Body of pancreas (tissue), 4 donors: ENCODE measurements at regions not wholly inside any gene's neighbourhood (a gene's known extent, or its start where the extent isn't known, plus 50 kb on each side); places are given as distances from the start of the nearest gene placed in this dataset.

Experiments
- ATAC-seq: fragments of 150-250 bp; one replicate; pipeline ENCODE4 v1.9.1; 2016
- DNase-seq, 4 donors: peaks; one replicate each; pipeline ENCODE4 v3.0.0-alpha.2; 2019
- H3K27ac ChIP-seq, 4 donors: fragments of 200-600 bp; sonication (generic); 1 replicate in 3 of 4; 2 replicates in 1 of 4; pipeline versions ENCODE4 v1.5.1 to v1.6.1; 2016 to 2019; ENCODE audit warnings: mild to moderate bottlenecking in 1 of 4, mixed read lengths in 1 of 4, moderate library complexity in 1 of 4
- H3K27me3 ChIP-seq, 2 donors: fragments of 200-600 bp; sonication (generic); one replicate each; pipeline ENCODE4 v1.6.0; 2016; ENCODE audit warnings: mild to moderate bottlenecking in 1 of 2
- H3K36me3 ChIP-seq, 2 donors: fragments of 200-600 bp; sonication (generic); replicated peaks in 1 of 2; 2 replicates each; pipeline ENCODE4 v1.5.1; 2016; ENCODE audit warnings: low read depth in 2 of 2; ENCODE audit not compliant: insufficient read depth in 1 of 2
- H3K4me1 ChIP-seq: fragments of 200-600 bp; sonication (generic); one replicate; pipeline ENCODE4 v1.6.0; 2016
- H3K4me3 ChIP-seq, 2 donors: fragments of 200-600 bp; sonication (generic); 1 replicate in 1 of 2; 2 replicates in 1 of 2; pipeline ENCODE4 v1.5.1; 2016 to 2019
- H3K9me3 ChIP-seq, 3 donors: fragments of 200-600 bp; sonication (generic); 1 replicate in 2 of 3; 2 replicates in 1 of 3; pipeline ENCODE4 v1.5.1; 2016
- CTCF ChIP-seq, 7 experiments: fragments of 450-650 bp in 4 of 7; fragments of 200-600 bp in 3 of 7; sonication (generic) in 3 of 7; IDR thresholded peaks; one replicate each; pipeline ENCODE4 v1.5.1; 2016 to 2019; ENCODE audit warnings: antibody characterized with exemption in 7 of 7
- POLR2A ChIP-seq, 3 donors: fragments of 450-650 bp; IDR thresholded peaks; one replicate each; pipeline ENCODE4 v1.6.1; 2016; ENCODE audit warnings: antibody characterized with exemption in 3 of 3, mild to moderate bottlenecking in 2 of 3
- WGBS, 2 donors: methylation state at CpG; one replicate each; pipeline ENCODE4 v1.1.5; 2017; 5-methylcytosine and 5-hydroxymethylcytosine counted together
- intact Hi-C: fragments of 100-400 bp; cut with DNase I; formaldehyde crosslinking; loops from one replicate; pipeline ENCODE4 v1.15.1; 2023

- Histone ChIP-seq H3K9me3 (peaks cover 0 to 5% (median 0%) of the 10 kb centered on the region in 3 donors), H3K27ac (peak overlapping the region in 3 of 4 donors; percentile 41 to 48 (median 45)), H3K36me3 (no peaks in the 10 kb centered on the region), H3K4me1 (peaks cover 40% of the 10 kb centered on the region), H3K4me3 (no peak overlapping the region), H3K27me3 (no peaks in the 10 kb centered on the region)
- DNase-seq (peak in 2 of 4 donors; percentile 14 to 59), ATAC-seq (peak; percentile 56)
- TF ChIP-seq CTCF (IDR thresholded peaks at IDR 0.05) (no peak), POLR2A (IDR thresholded peaks at IDR 0.05) (no peak)
- 59 to 73% methylated on average over 6 of the region's 6 CpGs for WGBS, 2 donors
- intact Hi-C loops = no loop called here
Observed at GRCh38 chr6:12348530-12349511, 58.7 kb downstream of the EDN1 start.

- TF ChIP-seq CTCF (IDR thresholded peaks at IDR 0.05) (no peak), POLR2A (IDR thresholded peaks at IDR 0.05) (no peak)
- intact Hi-C loops = no loop called here
- Histone ChIP-seq H3K4me3 (no peak overlapping the region), H3K4me1 (peaks cover 32% of the 10 kb centered on the region), H3K27me3 (no peaks in the 10 kb centered on the region), H3K9me3 (peaks cover 0 to 5% (median 0%) of the 10 kb centered on the region in 3 donors), H3K27ac (no peak overlapping the region), H3K36me3 (no peaks in the 10 kb centered on the region)
- ATAC-seq (no peak), DNase-seq (no peak)
- WGBS, 2 donors = 92% methylated on average over 1 of the region's 1 CpG
Observed at GRCh38 chr6:12350644-12351170, 60.5 kb downstream of the EDN1 start.

- no peaks in the 10 kb centered on the region for H3K36me3 ChIP-seq
Observed at GRCh38 chr6:12351672-12352071, 61.5 kb downstream of the EDN1 start.

GRCh38 chr6:12353731-12354130 lies 63.6 kb downstream of the EDN1 start:
- H3K27ac ChIP-seq = peak overlapping the region in 3 of 4 donors; percentile 49 to 58 (median 56)
- no peaks in the 10 kb centered on the region for H3K36me3 ChIP-seq
- peaks cover 18% of the 10 kb centered on the region for H3K4me1 ChIP-seq
- TF ChIP-seq POLR2A (IDR thresholded peaks at IDR 0.05) (no peak), CTCF (IDR thresholded peaks at IDR 0.05) (no peak)
- no peak overlapping the region for H3K4me3 ChIP-seq
- peak; percentile 21 to 55 (median 42) for DNase-seq
- no peaks in the 10 kb centered on the region for H3K27me3 ChIP-seq
- intact Hi-C loops = no loop called here
- 44 to 48% methylated on average over 3 of the region's 3 CpGs for WGBS, 2 donors
- H3K9me3 ChIP-seq = peaks cover 0 to 5% (median 0%) of the 10 kb centered on the region in 3 donors
- ATAC-seq = peak; percentile 44

More at GRCh38 chr6:12351672-12352071, 61.5 kb downstream of the EDN1 start:
- no peak for TF ChIP-seq POLR2A (IDR thresholded peaks at IDR 0.05)
- no peak for TF ChIP-seq CTCF (IDR thresholded peaks at IDR 0.05)
- Histone ChIP-seq H3K4me3 (no peak overlapping the region), H3K9me3 (peaks cover 0 to 5% (median 0%) of the 10 kb centered on the region in 3 donors), H3K4me1 (peaks cover 24% of the 10 kb centered on the region), H3K27ac (no peak overlapping the region), H3K27me3 (no peaks in the 10 kb centered on the region)
- no peak for DNase-seq
- no peak for ATAC-seq
- intact Hi-C loops = no loop called here
